ENCODE measurements at regions not wholly inside any gene's neighbourhood (a gene's known extent, or its start where the extent isn't known, plus 50 kb on each side); places are given as distances from the start of the nearest gene placed in this dataset.
"Not testable (repeated sequence)": the region's sequence is repeated elsewhere in the genome, so short reads cannot be mapped to it uniquely, and the experiment has no call there.

- H3K27ac ChIP-seq; intact Hi-C loops (cut with DNase I): not testable (repeated sequence)
- WGBS, 4 donors, result 86 to 90% (median 87%) methylated on average over 24 to 26 of the region's 26 CpGs
Measured at GRCh38 chr16:88169136-88169830, 213.5 kb upstream of the ZNF469 start.

GRCh38 chr16:88169831-88170165 is 213.0 kb upstream of the ZNF469 start:
- not testable (repeated sequence) for DNase-seq, H3K27ac ChIP-seq, H3K4me3 ChIP-seq, ATAC-seq, H3K4me1 ChIP-seq, H3K36me3 ChIP-seq, H3K9me3 ChIP-seq
- intact Hi-C loops (cut with DNase I), result loop anchor here in 1 of 10 donors (10.0 kb wide), 1 partner anchor 75 kb away; no protein-coding TSS in a partner anchor
- 91 to 93% (median 92%) methylated on average over 4 to 8 of the region's 8 CpGs for WGBS, 4 donors
- H3K27me3 ChIP-seq, result peaks cover 0 to 11% (median 0%) of the 10 kb centered on the region in 9 donors

More at GRCh38 chr16:88169136-88169830, 213.5 kb upstream of the ZNF469 start:
- peaks cover 0 to 11% (median 0%) of the 10 kb centered on the region in 9 donors for H3K27me3 ChIP-seq
- not testable (repeated sequence) for ATAC-seq, H3K4me1 ChIP-seq, H3K36me3 ChIP-seq, H3K9me3 ChIP-seq, H3K4me3 ChIP-seq, DNase-seq

- Histone ChIP-seq H3K4me3 (no peak overlapping the region), H3K27me3 (peaks cover 0 to 11% (median 0%) of the 10 kb centered on the region in 9 donors), H3K36me3 (no peaks in the 10 kb centered on the region), H3K9me3 (peaks cover 0 to 8% (median 0%) of the 10 kb centered on the region in 12 donors), H3K4me1 (peaks cover 0 to 3% (median 0%) of the 10 kb centered on the region in 12 donors), H3K27ac (no peak overlapping the region)
- ATAC-seq (no peak), DNase-seq (no peak)
- WGBS, 4 donors, result 78 to 81% (median 80%) methylated on average over 17 of the region's 17 CpGs
- TF ChIP-seq CTCF (IDR thresholded peaks at IDR 0.05) (no peak), POLR2A (IDR thresholded peaks at IDR 0.05) (no peak)
- intact Hi-C loops (cut with DNase I), result loop anchor here in 1 of 10 donors (10.0 kb wide), 1 partner anchor 74 kb away; no protein-coding TSS in a partner anchor
Measured at GRCh38 chr16:88170528-88170991, 212.2 kb upstream of the ZNF469 start.

GRCh38 chr16:88171126-88171525 is 211.6 kb upstream of the ZNF469 start:
- not testable (repeated sequence) for H3K4me1 ChIP-seq, DNase-seq, H3K9me3 ChIP-seq, H3K27ac ChIP-seq, H3K4me3 ChIP-seq, ATAC-seq, H3K36me3 ChIP-seq
- whole genome bisulfite sequencing, 4 donors, result 80 to 89% (median 83%) methylated on average over 1 of the region's 1 CpG
- H3K27me3 ChIP-seq, result peaks cover 0 to 11% (median 0%) of the 10 kb centered on the region in 9 donors
- intact Hi-C loops (cut with DNase I), result loop anchor here in 1 of 10 donors (10.0 kb wide), 1 partner anchor 74 kb away; no protein-coding TSS in a partner anchor

GRCh38 chr16:88176184-88176583 is 206.6 kb upstream of the ZNF469 start:
- not testable (repeated sequence) for H3K9me3 ChIP-seq, H3K27ac ChIP-seq, H3K4me3 ChIP-seq, H3K4me1 ChIP-seq, H3K27me3 ChIP-seq, DNase-seq, H3K36me3 ChIP-seq
- ATAC-seq, result peak in 3 of 4 donors; percentile 45 to 81 (median 78)
- intact Hi-C loops (cut with DNase I), result loop anchor here in 1 of 10 donors (10.0 kb wide), 1 partner anchor 69 kb away; no protein-coding TSS in a partner anchor
- WGBS, 4 donors, result 82 to 95% (median 91%) methylated on average over 3 of the region's 8 CpGs

- intact Hi-C loops (cut with DNase I), result loop anchor here in 1 of 10 donors (10.0 kb wide), 1 partner anchor 68 kb away; no protein-coding TSS in a partner anchor
Measured at GRCh38 chr16:88176591-88177180, 206.1 kb upstream of the ZNF469 start.

GRCh38 chr16:88178251-88178650 is 204.5 kb upstream of the ZNF469 start:
- DNase-seq, H3K4me3 ChIP-seq, ATAC-seq, H3K9me3 ChIP-seq, H3K36me3 ChIP-seq, H3K4me1 ChIP-seq, H3K27me3 ChIP-seq, H3K27ac ChIP-seq: not testable (repeated sequence)
- WGBS, 4 donors, result 80 to 89% (median 87%) methylated on average over 15 of the region's 15 CpGs
- intact Hi-C loops (cut with DNase I), result loop anchor here in 1 of 10 donors (10.0 kb wide), 1 partner anchor 67 kb away; no protein-coding TSS in a partner anchor

More at GRCh38 chr16:88176591-88177180, 206.1 kb upstream of the ZNF469 start:
- not testable (repeated sequence) for H3K36me3 ChIP-seq, ATAC-seq, H3K4me3 ChIP-seq, H3K27ac ChIP-seq, DNase-seq, H3K4me1 ChIP-seq, H3K27me3 ChIP-seq, H3K9me3 ChIP-seq
- WGBS, 4 donors, result 82 to 85% (median 84%) methylated on average over 23 of the region's 23 CpGs

GRCh38 chr16:88178896-88179295 is 203.9 kb upstream of the ZNF469 start:
- not testable (repeated sequence) for DNase-seq, H3K27ac ChIP-seq, H3K9me3 ChIP-seq, H3K36me3 ChIP-seq, ATAC-seq, H3K27me3 ChIP-seq, H3K4me3 ChIP-seq, H3K4me1 ChIP-seq
- 80 to 86% (median 82%) methylated on average over 14 to 15 of the region's 15 CpGs for WGBS, 4 donors
- intact Hi-C loops (cut with DNase I), result loop anchor here in 1 of 10 donors (10.0 kb wide), 1 partner anchor 66 kb away; no protein-coding TSS in a partner anchor

GRCh38 chr16:88182967-88183881 is 199.5 kb upstream of the ZNF469 start:
- H3K27ac ChIP-seq; H3K36me3 ChIP-seq; H3K4me1 ChIP-seq; H3K4me3 ChIP-seq; intact Hi-C loops (cut with DNase I); ATAC-seq; H3K27me3 ChIP-seq; H3K9me3 ChIP-seq: not testable (repeated sequence)
- WGBS, 4 donors, result 75 to 87% (median 84%) methylated on average over 33 of the region's 33 CpGs
- DNase-seq, result peak in 1 of 5 donors; percentile 9
